ENCODE measurements at regions not wholly inside any gene's neighbourhood (a gene's known extent, or its start where the extent isn't known, plus 50 kb on each side); places are given as distances from the start of the nearest gene placed in this dataset.

GRCh38 chr11:106344394-106344793 lies 266.9 kb downstream of the AASDHPPT start:
- TF ChIP-seq CTCF (IDR thresholded peaks at IDR 0.05 in 2 of 3, conservative IDR thresholded peaks at IDR 0.05 in 1 of 3; ENCODE audit: borderline replicate concordance in 1 of 3, insufficient read depth in 1 of 3, low read depth in 2 of 3, low read length in 2 of 3) (no peak), POLR2A (IDR thresholded peaks at IDR 0.05; ENCODE audit: borderline replicate concordance, extremely low read depth, insufficient read depth, insufficient read length) (no peak), ZFX (IDR thresholded peaks at IDR 0.05) (no peak), SRF (IDR thresholded peaks at IDR 0.05; ENCODE audit: low read depth) (no peak), EZH2phosphoT487 (IDR thresholded peaks at IDR 0.05; ENCODE audit: borderline replicate concordance) (no peak), JUND (IDR thresholded peaks at IDR 0.05) (no peak), CEBPB (IDR thresholded peaks at IDR 0.05; ENCODE audit: low read depth) (no peak), EZH2 (IDR thresholded peaks at IDR 0.05) (no peak), POLR2AphosphoS5 (IDR thresholded peaks at IDR 0.05; ENCODE audit: low read depth, low read length) (no peak), FOSL1 (IDR thresholded peaks at IDR 0.05; ENCODE audit: low read depth) (no peak)
